ENCODE measurements at regions not wholly inside any gene's neighbourhood (a gene's known extent, or its start where the extent isn't known, plus 50 kb on each side); places are given as distances from the start of the nearest gene placed in this dataset.

- Histone ChIP-seq H4K8ac (ENCODE audit: low read depth, low read length) (no peak overlapping the region), H3K9ac (ENCODE audit: low read depth, low read length, poor library complexity) (no peak overlapping the region), H3K9me3 (replicated peaks in 1 of 2; ENCODE audit: control insufficient read depth in 2 of 2, insufficient read depth in 1 of 2, low read depth in 1 of 2, low read length in 2 of 2) (no peaks in the 10 kb centered on the region), H4K91ac (ENCODE audit: low read depth, low read length, poor library complexity) (no peak overlapping the region), H3K79me1 (ENCODE audit: low read depth, low read length) (no peaks in the 10 kb centered on the region), H3K23ac (ENCODE audit: low read depth, low read length, poor library complexity) (no peak overlapping the region), H3K4ac (ENCODE audit: low read length) (no peak overlapping the region), H3K27me3 (ENCODE audit: control insufficient read depth in 3 of 3, insufficient read depth in 3 of 3, low read depth in 1 of 3, low read length in 3 of 3) (peaks cover 0 to 3% (median 0%) of the 10 kb centered on the region in 3 experiments), H3K4me3 (ENCODE audit: low read length in 2 of 2) (no peak overlapping the region), H3K4me1 (ENCODE audit: control insufficient read depth in 2 of 2, insufficient read depth in 1 of 2, low read depth in 1 of 2, low read length in 2 of 2) (no peaks in the 10 kb centered on the region), H2BK12ac (ENCODE audit: low read length) (no peak overlapping the region), H3K4me2 (ENCODE audit: insufficient read depth, low read length, poor library complexity, severe bottlenecking) (no peak overlapping the region), H3K14ac (ENCODE audit: low read length) (no peak overlapping the region), H2AK5ac (ENCODE audit: low read depth, low read length) (no peak overlapping the region), H2BK5ac (ENCODE audit: low read length) (no peak overlapping the region), H2AFZ (ENCODE audit: low read length) (no peak overlapping the region), H2BK120ac (ENCODE audit: low read depth, low read length) (no peak overlapping the region), H3K36me3 (replicated peaks in 1 of 2; ENCODE audit: control insufficient read depth in 2 of 2, insufficient read depth in 2 of 2, low read length in 2 of 2) (no peaks in the 10 kb centered on the region), H3K27ac (replicated peaks; ENCODE audit: low read length) (no peak overlapping the region), H2BK15ac (ENCODE audit: low read length) (no peak overlapping the region), H3K18ac (ENCODE audit: low read length) (no peak overlapping the region)
- DNase-seq (ENCODE audit: low spot score): no peak
- no CpG with 5 or more reads among the region's 5 CpGs for WGBS, 2 donors (ENCODE audit: extremely low coverage in 2 of 2, insufficient read length in 2 of 2, insufficient replicate concordance in 1 of 2)
These were observed 688.2 kb upstream of the KIF2B start for GRCh38 chr17:53134548-53134947.

DNA sequence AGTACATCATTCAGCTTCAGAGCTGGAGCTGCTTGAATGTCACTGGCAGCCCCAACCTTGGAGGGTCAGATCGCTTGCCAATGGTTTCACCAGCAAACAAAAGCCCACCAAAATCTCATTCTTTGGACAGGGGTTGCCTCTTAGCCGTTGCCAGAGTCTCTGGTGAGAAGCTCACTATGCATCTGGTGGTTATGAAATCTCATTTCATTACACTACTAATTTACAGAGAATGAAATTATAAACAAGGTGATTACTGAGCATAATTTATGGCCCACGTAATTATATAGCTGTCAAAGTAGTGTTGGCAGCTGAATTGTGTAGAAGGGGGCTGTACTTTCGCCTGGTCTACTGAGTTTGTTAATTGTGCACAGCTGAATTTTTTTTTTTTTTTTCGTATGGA is 688.9 kb upstream of the KIF2B start:
- no peak overlapping the region for H3K14ac ChIP-seq (ENCODE audit: low read length)
- H3K9me3 ChIP-seq (replicated peaks in 1 of 2; ENCODE audit: control insufficient read depth in 2 of 2, insufficient read depth in 1 of 2, low read depth in 1 of 2, low read length in 2 of 2): no peaks in the 10 kb centered on the region
- no peak overlapping the region for H3K4me2 ChIP-seq (ENCODE audit: insufficient read depth, low read length, poor library complexity, severe bottlenecking)
- no peak overlapping the region for H4K91ac ChIP-seq (ENCODE audit: low read depth, low read length, poor library complexity)
- H3K18ac ChIP-seq (ENCODE audit: low read length): no peak overlapping the region
- H2AK5ac ChIP-seq (ENCODE audit: low read depth, low read length): no peak overlapping the region
- no peak overlapping the region for H3K4me3 ChIP-seq (ENCODE audit: low read length in 2 of 2)
- H3K4ac ChIP-seq (ENCODE audit: low read length): no peak overlapping the region
- no peak overlapping the region for H4K8ac ChIP-seq (ENCODE audit: low read depth, low read length)
- no peak overlapping the region for H3K27ac ChIP-seq (replicated peaks; ENCODE audit: low read length)
- H3K9ac ChIP-seq (ENCODE audit: low read depth, low read length, poor library complexity): no peak overlapping the region
- DNase-seq (ENCODE audit: low spot score): no peak
- H2BK15ac ChIP-seq (ENCODE audit: low read length): no peak overlapping the region
- no peak overlapping the region for H2BK120ac ChIP-seq (ENCODE audit: low read depth, low read length)
- no peaks in the 10 kb centered on the region for H3K79me1 ChIP-seq (ENCODE audit: low read depth, low read length)
- peaks cover 0 to 3% (median 0%) of the 10 kb centered on the region in 3 experiments for H3K27me3 ChIP-seq (ENCODE audit: control insufficient read depth in 3 of 3, insufficient read depth in 3 of 3, low read depth in 1 of 3, low read length in 3 of 3)
- no peaks in the 10 kb centered on the region for H3K36me3 ChIP-seq (replicated peaks in 1 of 2; ENCODE audit: control insufficient read depth in 2 of 2, insufficient read depth in 2 of 2, low read length in 2 of 2)
- H2BK5ac ChIP-seq (ENCODE audit: low read length): no peak overlapping the region
- no peak overlapping the region for H2BK12ac ChIP-seq (ENCODE audit: low read length)
- no CpG with 5 or more reads among the region's 5 CpGs for WGBS, 2 donors (ENCODE audit: extremely low coverage in 2 of 2, insufficient read length in 2 of 2, insufficient replicate concordance in 1 of 2)
- no peak overlapping the region for H3K23ac ChIP-seq (ENCODE audit: low read depth, low read length, poor library complexity)
- H2AFZ ChIP-seq (ENCODE audit: low read length): no peak overlapping the region
- H3K4me1 ChIP-seq (ENCODE audit: control insufficient read depth in 2 of 2, insufficient read depth in 1 of 2, low read depth in 1 of 2, low read length in 2 of 2): no peaks in the 10 kb centered on the region

DNA sequence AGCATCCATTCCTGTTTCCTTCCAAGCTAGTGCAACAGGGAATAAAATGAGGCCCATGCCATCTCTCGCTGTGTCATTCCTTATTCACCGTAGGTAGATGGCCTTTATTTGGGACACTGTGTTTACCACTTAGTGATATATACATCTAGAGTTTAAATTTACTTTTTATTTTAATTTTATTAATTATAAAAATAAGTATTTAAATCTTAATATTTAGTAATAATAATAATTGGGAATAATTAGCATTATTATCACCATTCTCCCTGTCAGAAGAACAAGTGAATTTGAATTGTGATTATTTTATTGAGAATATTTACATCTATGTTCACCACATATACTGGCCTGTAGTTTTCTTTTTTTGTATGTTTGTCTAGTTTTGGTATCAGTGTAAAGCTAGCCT is 692.9 kb upstream of the KIF2B start:
- H2BK120ac ChIP-seq (ENCODE audit: low read depth, low read length): no peak overlapping the region
- H4K8ac ChIP-seq (ENCODE audit: low read depth, low read length): no peak overlapping the region

DNA sequence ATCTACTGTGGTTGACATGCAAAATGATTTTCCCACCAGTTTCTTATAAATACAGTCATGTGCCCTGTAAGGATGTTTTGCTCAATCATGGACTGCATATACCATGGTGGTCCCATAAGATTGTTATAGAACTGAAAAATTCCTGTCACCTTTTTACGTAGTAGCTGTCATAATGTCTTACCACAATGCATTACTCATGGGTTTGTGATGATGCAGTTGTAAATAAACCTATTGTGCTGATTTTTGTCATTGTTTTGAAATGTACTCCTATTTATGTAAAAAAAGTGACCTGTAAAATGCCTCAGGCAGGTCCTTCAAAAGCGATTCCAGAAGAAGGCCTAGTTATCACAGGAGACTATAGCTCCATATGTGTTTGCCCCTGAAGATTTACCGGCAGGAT is 695.4 kb upstream of the KIF2B start:
- Histone ChIP-seq H2BK12ac (ENCODE audit: low read length) (no peak overlapping the region), H3K4me2 (ENCODE audit: insufficient read depth, low read length, poor library complexity, severe bottlenecking) (no peak overlapping the region), H2BK5ac (ENCODE audit: low read length) (no peak overlapping the region), H3K4me1 (ENCODE audit: control insufficient read depth in 2 of 2, insufficient read depth in 1 of 2, low read depth in 1 of 2, low read length in 2 of 2) (no peaks in the 10 kb centered on the region), H2AFZ (ENCODE audit: low read length) (no peak overlapping the region), H4K8ac (ENCODE audit: low read depth, low read length) (no peak overlapping the region), H3K18ac (ENCODE audit: low read length) (no peak overlapping the region), H3K23ac (ENCODE audit: low read depth, low read length, poor library complexity) (no peak overlapping the region), H2BK120ac (ENCODE audit: low read depth, low read length) (no peak overlapping the region), H3K9ac (ENCODE audit: low read depth, low read length, poor library complexity) (no peak overlapping the region), H3K27ac (replicated peaks; ENCODE audit: low read length) (no peak overlapping the region), H2BK15ac (ENCODE audit: low read length) (no peak overlapping the region), H3K27me3 (ENCODE audit: control insufficient read depth in 3 of 3, insufficient read depth in 3 of 3, low read depth in 1 of 3, low read length in 3 of 3) (no peaks in the 10 kb centered on the region), H2AK5ac (ENCODE audit: low read depth, low read length) (no peak overlapping the region), H3K14ac (ENCODE audit: low read length) (no peak overlapping the region), H3K9me3 (replicated peaks in 1 of 2; ENCODE audit: control insufficient read depth in 2 of 2, insufficient read depth in 1 of 2, low read depth in 1 of 2, low read length in 2 of 2) (no peaks in the 10 kb centered on the region), H4K91ac (ENCODE audit: low read depth, low read length, poor library complexity) (no peak overlapping the region), H3K4ac (ENCODE audit: low read length) (no peak overlapping the region), H3K79me1 (ENCODE audit: low read depth, low read length) (no peaks in the 10 kb centered on the region), H3K4me3 (ENCODE audit: low read length in 2 of 2) (no peak overlapping the region), H3K36me3 (replicated peaks in 1 of 2; ENCODE audit: control insufficient read depth in 2 of 2, insufficient read depth in 2 of 2, low read length in 2 of 2) (no peaks in the 10 kb centered on the region)
- DNase-seq (ENCODE audit: low spot score): no peak
- no CpG with 5 or more reads among the region's 3 CpGs for WGBS, 2 donors (ENCODE audit: extremely low coverage in 2 of 2, insufficient read length in 2 of 2, insufficient replicate concordance in 1 of 2)

More for the DNA sequence above, 692.9 kb upstream of the KIF2B start:
- no peak for DNase-seq (ENCODE audit: low spot score)
- no CpG with 5 or more reads among the region's 2 CpGs for WGBS, 2 donors (ENCODE audit: extremely low coverage in 2 of 2, insufficient read length in 2 of 2, insufficient replicate concordance in 1 of 2)
- no peak overlapping the region for H3K27ac ChIP-seq (replicated peaks; ENCODE audit: low read length)
- no peak overlapping the region for H4K91ac ChIP-seq (ENCODE audit: low read depth, low read length, poor library complexity)
- no peak overlapping the region for H2AK5ac ChIP-seq (ENCODE audit: low read depth, low read length)
- no peak overlapping the region for H3K4me3 ChIP-seq (ENCODE audit: low read length in 2 of 2)
- no peaks in the 10 kb centered on the region for H3K27me3 ChIP-seq (ENCODE audit: control insufficient read depth in 3 of 3, insufficient read depth in 3 of 3, low read depth in 1 of 3, low read length in 3 of 3)
- no peaks in the 10 kb centered on the region for H3K79me1 ChIP-seq (ENCODE audit: low read depth, low read length)
- no peak overlapping the region for H3K9ac ChIP-seq (ENCODE audit: low read depth, low read length, poor library complexity)
- no peak overlapping the region for H3K4me2 ChIP-seq (ENCODE audit: insufficient read depth, low read length, poor library complexity, severe bottlenecking)
- no peak overlapping the region for H2BK12ac ChIP-seq (ENCODE audit: low read length)
- no peak overlapping the region for H3K23ac ChIP-seq (ENCODE audit: low read depth, low read length, poor library complexity)
- H2BK15ac ChIP-seq (ENCODE audit: low read length): no peak overlapping the region
- H3K9me3 ChIP-seq (replicated peaks in 1 of 2; ENCODE audit: control insufficient read depth in 2 of 2, insufficient read depth in 1 of 2, low read depth in 1 of 2, low read length in 2 of 2): no peaks in the 10 kb centered on the region
- no peak overlapping the region for H2BK5ac ChIP-seq (ENCODE audit: low read length)
- H3K36me3 ChIP-seq (replicated peaks in 1 of 2; ENCODE audit: control insufficient read depth in 2 of 2, insufficient read depth in 2 of 2, low read length in 2 of 2): no peaks in the 10 kb centered on the region
- H3K4ac ChIP-seq (ENCODE audit: low read length): no peak overlapping the region
- no peak overlapping the region for H2AFZ ChIP-seq (ENCODE audit: low read length)
- no peak overlapping the region for H3K18ac ChIP-seq (ENCODE audit: low read length)
- H3K14ac ChIP-seq (ENCODE audit: low read length): no peak overlapping the region
- no peaks in the 10 kb centered on the region for H3K4me1 ChIP-seq (ENCODE audit: control insufficient read depth in 2 of 2, insufficient read depth in 1 of 2, low read depth in 1 of 2, low read length in 2 of 2)
